Hypothalamus (tissue), 51 donors: ENCODE measurements at regions not wholly inside any gene's neighbourhood (a gene's known extent, or its start where the extent isn't known, plus 50 kb on each side); places are given as distances from the start of the nearest gene placed in this dataset.

ENCODE experiments used
- DNase-seq, 51 donors: peaks; one replicate each; lab custom pipeline; 2025; lab: John Stamatoyannopoulos, UW

DNA sequence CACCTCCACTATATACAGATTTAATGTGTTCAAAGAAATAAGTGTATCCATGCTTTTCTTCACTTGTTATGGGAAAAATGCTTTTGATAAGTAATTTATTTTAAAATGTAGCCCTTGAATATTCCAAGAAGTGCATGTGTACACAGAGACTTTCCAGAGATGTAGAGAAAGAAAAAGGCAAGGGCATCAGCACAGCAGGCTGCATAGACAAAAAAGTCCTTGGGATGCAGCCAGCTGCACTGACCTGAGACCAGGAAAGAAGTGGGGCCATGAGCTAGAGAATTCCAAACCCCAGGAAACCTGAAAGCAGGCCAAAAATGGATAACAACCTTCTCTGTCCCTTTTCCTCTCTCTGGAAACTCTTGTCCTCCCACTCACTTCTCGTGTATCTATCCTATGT is 51.6 kb upstream of the PRDM8 start:
- no peak for DNase-seq

DNA sequence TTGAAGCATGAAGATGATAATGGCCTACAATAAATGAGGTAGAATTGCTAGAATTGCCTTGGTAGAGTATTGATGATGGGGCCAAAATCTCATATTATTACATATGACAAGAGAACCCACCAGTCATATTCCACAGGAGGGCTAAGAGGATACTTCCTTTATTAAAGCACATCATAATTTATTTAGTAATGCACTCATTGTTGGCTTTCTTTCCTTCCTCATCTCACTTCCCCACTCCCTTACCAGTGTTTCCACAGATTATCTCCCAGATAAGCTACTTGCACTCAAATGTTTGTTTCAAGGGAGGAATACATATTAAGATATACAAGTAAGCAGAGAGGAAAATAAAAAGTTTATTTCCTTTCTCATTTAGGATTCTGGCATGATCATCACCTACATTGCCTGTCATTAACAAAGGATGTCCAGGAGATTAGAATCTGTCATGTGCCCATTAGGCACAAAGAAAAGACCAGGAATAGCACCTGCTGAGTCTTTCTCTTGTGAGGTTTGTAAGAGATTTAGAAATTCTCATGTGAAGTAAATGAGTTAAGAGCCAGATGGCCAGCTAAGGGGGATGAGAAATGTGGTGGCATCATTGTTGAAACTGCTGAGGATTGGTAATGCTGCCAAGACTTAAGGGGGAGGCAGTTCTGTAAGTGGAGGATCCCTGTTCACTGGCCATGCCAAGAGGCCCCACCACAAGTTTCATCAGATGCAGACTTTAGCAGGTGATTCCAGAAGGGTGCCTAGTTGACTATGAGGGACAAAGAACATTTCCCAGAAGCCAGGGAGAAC is 52.4 kb upstream of the PRDM8 start:
- DNase-seq = no peak

DNA sequence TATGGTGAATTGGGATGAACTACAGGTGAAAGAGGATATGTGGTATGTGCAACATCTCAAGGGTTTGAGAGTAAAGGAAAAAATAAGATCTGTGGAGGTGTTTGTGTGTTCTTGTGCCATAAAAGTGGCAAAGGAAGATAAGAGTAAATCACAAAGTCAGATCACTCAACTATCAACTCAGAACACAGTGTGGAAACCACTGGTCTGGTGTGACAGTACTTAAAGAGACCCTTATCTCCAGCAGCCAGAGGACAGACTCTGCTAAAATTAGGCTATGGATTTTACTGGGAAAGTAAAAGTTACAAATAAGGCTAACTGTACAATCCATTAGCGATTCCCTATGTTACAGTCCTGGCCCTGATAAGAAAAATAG is 54.0 kb upstream of the PRDM8 start:
- DNase-seq = no peak

DNA sequence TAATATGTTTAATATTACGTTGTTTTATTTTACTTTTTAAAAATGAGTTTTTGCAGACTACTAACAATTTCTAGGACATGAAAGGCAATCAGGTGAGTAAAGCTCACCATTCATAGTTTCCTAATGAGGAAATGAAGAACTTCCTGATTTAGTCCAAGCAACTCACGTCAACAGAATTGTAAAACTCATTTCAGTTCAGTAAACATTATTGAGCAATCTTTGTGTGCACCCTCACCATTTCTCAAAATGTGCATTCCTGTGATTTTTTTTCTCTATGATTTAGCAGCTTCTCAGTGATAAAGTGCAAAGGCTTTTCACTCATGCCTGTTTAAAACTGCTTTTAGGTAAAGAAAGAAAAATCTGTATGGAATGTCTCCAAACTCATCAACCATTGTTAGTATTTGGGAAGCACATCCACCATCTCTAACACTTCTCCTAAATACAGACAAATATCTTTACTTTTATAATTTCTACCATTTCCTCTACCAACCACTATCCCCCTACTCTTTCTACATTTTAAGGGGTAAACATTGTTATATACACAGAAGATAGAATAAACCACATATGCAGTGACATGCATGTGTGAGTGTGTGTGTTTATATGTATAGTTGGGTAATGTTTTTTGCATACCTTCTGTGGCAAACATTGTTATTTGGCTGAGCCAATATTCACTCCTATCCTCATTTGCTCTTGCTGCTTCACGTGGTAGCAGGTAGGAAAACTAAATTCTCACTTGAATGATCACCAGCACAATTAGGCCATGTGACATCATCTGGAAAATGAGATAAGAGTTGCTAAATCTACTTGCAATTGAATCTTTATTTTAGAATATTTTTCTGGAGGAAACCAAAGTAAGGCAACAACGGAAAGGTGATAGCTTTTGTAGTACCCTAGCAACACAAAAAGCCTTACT is 54.7 kb upstream of the PRDM8 start:
- DNase-seq = no peak

DNA sequence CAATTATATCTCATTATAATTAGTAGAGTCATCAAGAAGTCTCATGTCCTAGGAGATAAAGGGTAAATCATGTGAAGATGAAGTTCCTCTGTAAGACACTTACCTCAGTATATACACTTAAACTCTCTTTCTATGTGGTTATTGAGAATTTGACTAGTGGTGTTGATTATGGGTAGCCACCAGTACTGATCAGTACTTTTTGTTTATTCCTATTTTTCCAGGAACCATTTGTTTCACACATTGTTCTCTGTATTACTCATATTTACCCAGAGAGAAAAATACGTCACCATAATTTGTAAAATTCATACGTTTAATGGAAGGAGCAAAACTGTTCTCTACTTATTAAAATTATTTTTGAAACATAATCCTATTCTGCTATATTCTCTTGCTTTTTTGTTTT is 55.8 kb upstream of the PRDM8 start:
- DNase-seq = no peak

DNA sequence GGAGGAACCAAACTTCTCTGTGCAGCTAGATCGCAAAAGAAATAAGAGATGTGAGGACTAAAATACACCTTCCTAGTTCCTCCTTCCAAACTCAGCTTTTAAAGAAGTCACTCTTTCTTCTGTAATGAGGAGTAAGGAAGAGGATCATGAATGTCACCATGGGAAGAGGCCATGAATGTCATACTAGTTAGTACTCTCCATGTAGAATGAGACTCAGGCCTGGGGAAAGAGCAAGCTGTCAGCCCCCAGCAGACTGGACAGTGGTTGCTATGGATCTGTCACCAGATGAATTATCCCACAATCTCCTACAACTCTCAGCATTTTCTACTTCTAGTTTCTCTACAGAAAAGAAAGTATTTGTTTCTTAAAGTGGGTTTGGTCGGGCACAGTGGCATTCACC is 57.1 kb upstream of the PRDM8 start:
- DNase-seq = no peak

DNA sequence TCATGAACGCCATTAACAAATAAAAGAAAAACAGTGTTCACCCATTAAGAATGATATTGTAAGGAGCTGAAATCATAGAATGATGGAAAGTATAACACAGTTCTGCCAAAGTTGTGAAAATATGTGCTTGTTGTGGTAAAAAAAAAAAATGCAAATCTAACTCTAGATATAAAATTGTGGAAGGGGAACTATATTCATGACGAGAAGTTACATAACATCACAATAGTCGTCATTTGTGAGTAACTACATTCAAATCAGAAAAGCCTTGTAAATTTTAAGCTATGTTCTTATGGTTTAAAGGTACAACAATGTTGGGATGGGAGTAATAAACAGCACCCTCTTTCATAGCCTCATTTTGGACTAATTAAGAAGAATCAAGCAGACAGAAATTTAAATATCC is 57.6 kb upstream of the PRDM8 start:
- DNase-seq = no peak

DNA sequence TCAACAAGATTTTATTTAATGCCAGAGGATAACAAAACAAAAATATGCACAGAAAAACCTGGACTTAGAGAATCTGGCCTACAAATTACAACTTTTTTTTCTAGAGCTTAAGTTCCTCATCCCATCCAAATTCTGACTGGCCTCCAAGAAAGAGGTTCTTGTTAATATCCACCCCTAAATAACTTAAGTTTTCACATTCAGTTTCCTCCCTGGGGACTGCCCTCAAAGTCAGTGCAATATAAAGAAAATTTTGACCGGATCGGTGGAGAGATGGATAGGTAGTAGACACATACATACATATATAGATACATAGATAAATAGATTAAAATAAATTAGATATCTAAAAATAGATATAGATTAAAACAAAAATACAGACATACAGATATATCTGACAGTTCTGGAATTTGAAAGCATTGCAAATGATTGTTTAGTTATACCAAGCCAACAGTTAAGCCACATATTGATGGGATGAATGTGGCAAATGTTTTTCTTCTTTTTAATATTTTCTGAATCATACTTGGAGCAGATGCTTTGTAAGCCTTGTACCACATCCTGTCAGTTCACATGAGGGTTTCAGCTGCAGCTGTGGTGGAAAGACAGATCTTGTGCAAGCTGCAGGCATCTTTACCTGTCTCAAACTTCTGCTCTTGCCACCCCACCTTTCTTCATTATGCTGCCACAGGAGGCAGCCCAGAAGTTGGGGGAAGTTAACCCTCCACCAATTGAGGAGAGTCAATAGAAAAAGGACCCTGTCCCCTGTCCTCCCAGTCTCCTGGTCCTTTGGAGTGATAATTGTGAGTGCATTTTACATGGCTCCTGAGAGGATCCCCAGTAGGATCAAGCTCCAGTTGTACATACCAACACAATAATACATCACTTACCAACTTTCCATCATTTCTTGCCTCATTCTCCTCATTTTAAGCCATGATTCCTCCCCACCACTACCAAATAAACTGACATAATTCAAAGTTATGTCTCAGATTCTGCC is 58.5 kb upstream of the PRDM8 start:
- DNase-seq = no peak

DNA sequence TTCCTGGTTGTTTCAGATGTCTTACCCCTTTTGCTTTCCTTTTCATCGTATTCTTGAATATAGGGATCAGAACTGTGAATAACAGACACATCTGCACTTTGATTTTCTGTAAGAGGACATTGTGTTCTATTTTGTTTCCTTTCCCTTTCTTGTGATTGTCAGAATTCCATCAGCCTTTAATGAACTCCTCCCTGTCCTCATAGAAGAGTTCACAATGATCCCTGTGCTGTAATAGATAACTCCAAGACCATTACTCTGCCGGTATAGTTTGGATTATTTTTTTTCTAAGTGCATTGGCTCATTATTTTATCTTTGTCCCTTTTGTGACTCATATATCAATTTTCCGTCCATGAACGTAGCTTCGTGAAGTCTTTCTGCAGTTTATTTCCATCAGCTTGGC is 59.7 kb upstream of the PRDM8 start:
- no peak for DNase-seq

DNA sequence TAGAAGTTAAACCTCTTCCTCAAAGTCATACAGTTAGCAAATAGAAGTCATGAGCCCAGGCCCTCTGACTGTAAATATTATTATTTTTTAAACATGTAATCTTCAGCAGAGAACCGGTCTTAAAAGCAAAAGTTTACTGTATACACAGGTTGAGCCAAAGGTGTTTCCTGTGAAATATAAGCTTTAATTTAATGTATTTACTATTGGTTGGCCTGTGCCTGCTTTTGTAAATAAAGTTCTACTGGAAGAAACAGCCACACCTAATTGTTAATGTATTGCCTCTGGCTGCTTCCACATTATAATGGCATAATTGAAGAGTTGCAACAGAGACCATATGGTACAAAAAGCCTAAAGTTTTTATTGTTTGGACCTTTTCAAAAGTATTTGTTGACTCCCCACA is 61.0 kb upstream of the PRDM8 start:
- DNase-seq = no peak

DNA sequence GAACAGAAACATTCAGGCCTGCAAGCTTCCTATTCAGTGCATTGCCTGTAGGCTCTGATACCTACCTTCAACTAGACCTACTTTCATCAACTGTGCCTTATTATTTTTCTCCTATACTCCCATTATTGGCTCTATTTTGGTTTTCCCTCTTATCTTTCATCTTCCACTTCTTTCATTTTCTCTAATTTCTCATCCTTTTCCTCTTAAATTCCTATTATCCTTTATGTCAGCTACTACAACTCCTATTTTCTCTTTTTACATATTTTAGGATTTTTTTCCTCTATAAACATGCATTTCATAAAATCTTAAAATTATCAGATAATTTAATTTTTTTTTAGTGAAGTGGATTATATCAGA is 61.6 kb upstream of the PRDM8 start:
- no peak for DNase-seq

DNA sequence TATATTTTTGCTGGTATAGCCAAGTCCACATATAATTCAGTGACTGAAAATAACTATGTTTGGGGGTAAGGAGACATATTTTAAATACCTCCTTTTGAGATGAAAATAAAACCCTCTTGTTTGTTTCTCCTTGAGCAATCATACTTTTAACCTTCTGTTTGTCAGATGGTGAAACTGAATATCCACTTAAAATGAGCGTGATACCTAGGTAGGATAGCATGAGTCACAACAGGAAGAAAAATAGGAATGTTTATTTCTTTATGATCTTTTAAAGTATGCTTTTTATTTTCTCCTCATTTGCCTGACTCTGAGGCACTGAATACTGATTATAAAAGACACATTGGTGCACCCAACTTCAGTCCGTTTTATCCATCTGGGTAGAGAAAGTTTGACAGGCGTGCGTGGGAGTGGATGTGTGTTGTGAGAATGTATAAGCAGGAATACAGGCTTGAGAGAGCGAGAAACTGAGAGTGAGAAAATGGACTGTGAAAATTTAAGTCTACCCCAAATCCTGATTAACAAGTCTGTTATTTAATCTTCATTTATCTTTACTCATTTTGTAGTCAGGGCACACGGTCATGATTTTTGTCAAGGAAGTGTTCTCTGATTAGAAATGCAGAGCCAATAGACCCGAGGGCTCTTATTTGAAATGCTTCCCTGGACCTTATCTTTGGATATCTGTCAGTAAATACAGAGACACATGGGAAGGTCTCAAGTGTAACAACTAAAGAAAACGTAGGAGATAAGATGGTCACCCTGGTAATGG is 62.1 kb upstream of the ANTXR2 start:
- DNase-seq = no peak

DNA sequence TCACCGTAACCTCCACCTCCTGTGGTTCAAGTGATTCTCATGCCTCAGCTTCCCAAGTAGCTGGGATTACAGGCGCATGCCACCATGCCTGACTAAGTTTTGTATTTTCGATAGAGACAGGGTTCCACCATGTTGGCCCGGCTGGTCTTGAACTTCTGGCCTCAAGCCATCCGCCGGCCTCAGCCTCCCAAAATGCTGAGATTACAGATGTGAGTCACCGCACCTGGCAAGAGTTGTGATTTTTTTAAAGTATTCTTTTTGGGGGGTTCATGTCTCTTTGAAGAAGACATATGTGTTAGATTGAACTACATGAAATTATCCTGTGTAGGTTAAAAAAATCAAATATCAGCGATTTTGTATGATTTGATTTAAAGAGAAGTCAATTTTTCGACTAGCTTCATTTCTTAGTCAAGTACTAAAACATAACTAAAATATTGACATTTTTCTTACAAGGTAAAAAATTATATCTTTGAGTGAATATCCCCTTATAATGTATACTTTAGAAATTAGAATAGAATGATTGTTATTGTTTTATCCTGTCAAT is 60.3 kb upstream of the ANTXR2 start:
- no peak for DNase-seq

DNA sequence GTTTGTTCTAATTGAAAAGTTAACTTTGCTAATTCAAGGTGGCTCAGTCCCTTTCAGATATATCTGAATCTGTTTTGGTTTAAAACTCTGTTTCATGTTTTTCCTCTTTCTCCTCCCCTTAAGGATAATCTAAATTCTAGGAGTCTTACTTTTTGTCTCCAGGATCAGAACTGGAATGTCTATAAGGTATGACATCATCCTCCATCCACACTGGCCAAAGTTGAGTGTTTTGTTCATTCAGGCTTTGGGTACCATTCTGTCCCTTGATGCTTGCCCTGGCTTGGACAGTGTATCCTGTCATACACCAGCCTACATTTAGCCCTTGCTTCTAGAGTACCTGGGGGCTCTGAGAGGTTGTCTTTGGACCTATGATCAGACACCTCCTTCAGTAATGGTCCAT is 56.8 kb upstream of the ANTXR2 start:
- no peak for DNase-seq

DNA sequence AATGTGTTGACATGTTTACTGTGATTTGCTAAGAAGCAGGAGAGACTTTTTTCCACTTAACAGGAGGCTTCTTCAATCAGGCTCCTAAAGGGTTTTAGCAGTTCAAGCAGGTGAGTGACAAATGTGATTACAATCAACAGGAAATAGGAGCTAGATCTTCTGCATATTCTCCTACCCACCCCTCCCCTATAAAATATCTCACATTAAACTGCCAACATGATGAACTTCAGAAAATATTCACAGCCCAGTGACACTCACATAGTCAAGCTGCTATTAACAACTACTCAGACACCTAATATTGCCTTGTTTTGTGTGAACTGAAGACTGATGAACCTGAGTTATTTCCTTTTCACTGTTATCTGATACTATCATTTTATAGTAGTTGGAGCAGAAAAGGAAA is 55.9 kb upstream of the ANTXR2 start:
- no peak for DNase-seq

DNA sequence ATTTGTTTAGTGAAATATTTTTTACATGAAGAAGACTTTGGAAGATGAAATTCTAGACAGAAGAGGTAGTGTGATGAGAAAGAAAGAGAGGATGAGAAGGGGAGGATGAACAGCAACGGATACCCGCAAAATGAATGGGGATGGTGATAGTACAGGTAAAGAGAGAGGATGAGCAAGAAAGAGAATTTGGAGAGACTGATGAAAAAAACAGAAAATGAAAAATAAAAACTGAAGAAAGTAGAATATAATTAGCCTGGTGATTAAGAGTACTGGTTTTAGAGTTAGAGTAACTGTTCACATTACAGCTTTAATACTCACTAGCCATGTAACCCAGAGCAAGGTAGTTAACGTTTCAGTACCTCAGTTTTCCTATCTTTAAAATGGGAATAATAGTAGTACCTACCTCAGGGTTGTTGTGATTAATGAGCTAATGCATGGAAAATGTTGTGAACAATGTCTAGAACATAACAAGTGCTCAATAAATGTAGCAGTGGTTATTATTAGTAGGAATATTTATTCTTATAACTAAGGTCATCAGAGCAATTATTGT is 54.9 kb upstream of the ANTXR2 start:
- no peak for DNase-seq

DNA sequence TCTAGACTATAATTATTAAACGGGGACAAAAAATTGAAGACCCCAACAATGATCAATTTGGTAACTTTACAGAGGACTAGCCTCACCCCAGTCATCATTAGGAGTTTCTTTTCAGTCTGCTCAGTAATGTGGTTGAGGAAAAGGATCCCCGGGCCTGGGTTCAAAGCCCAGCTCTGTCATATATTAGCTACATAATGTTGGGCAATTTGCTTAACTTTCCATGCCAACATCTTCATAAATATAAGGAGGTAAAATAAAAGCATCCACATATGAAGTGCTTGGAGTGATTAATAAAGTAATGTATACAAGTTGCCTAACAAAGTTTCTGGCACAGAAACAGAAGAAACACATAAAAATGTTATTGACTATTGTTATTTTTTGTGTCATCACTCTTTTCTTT is 53.4 kb upstream of the ANTXR2 start:
- DNase-seq = no peak

DNA sequence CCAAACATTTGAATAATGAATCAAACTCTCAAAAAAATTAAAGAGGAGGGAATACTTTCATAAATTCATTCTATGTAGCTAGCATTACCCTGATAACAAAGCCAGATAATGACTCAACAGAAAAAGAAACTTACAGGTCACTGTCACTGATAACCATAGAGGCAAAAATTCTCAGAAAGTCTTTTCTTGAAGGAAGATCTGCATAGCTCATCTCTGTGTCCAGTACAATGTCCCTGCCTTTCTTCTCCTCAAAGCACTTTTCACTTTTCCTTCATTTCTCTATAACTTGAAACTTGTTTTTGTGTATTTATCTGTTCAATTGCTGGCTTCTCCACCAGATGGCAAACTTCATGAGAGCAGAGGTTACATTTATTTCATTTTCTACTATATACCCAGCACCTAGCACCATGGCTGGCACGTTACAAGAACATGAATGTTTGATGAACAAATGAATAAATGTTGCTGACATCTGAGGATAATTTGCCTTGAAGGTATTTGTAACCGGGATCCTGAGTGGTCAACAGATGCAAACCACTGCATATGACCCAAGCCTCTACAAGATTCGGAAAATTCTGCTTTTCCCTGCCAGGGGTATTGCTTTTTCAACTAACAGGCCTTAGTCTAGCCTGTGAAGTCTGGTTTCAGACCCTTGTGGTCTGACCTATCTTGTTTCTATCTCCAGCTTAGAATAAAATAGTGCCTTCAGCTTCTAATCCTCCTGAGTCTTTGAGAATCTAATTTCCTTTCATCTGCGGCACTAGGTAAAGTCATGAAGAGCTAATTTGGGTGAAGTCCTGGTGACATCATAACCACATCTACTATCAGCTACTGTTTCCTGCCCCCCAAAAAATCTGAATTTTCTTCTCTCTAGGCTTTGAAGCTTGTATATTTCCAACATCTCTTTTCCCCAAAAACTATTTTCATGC is 52.5 kb upstream of the ANTXR2 start:
- DNase-seq = peak in 1 of 51 donors; percentile 2
